ENCODE measurements at regions not wholly inside any gene's neighbourhood (a gene's known extent, or its start where the extent isn't known, plus 50 kb on each side); places are given as distances from the start of the nearest gene placed in this dataset.

DNA sequence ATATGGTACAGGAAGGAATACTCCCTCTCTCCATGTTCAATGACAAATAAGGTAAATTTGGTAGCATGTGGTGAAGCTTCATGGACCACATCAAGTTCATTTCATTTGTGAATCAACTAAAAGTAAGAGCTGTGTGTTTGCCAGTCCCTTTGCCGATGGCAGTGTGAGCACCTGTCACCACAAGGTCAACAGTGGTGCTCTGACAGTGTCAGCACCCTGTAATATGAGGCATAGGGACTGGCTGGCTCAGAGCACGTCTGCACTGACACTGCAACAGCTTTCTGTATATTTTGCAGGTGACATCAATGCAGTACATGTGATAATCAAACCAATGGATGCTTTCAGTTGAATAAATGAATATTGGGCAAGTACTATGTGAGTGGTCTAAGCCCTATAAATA lies 852.4 kb downstream of the TUSC7 start:
- TF ChIP-seq, protein P1, sequence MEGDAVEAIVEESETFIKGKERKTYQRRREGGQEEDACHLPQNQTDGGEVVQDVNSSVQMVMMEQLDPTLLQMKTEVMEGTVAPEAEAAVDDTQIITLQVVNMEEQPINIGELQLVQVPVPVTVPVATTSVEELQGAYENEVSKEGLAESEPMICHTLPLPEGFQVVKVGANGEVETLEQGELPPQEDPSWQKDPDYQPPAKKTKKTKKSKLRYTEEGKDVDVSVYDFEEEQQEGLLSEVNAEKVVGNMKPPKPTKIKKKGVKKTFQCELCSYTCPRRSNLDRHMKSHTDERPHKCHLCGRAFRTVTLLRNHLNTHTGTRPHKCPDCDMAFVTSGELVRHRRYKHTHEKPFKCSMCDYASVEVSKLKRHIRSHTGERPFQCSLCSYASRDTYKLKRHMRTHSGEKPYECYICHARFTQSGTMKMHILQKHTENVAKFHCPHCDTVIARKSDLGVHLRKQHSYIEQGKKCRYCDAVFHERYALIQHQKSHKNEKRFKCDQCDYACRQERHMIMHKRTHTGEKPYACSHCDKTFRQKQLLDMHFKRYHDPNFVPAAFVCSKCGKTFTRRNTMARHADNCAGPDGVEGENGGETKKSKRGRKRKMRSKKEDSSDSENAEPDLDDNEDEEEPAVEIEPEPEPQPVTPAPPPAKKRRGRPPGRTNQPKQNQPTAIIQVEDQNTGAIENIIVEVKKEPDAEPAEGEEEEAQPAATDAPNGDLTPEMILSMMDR (IDR thresholded peaks at IDR 0.05; ENCODE audit: borderline replicate concordance) = no peak
- Histone ChIP-seq H3K4me1 (no peaks in the 10 kb centered on the region), H3K27me3 (ENCODE audit: low read depth) (no peaks in the 10 kb centered on the region), H3K36me3 (no peaks in the 10 kb centered on the region), H3K27ac (replicated peaks) (no peak overlapping the region), H3K4me3 (no peak overlapping the region), H3K9me3 (replicated peaks) (peaks cover 4% of the 10 kb centered on the region)
- DNase-seq = no peak
- intact Hi-C loops (cut with micrococcal nuclease) = no loop called here

DNA sequence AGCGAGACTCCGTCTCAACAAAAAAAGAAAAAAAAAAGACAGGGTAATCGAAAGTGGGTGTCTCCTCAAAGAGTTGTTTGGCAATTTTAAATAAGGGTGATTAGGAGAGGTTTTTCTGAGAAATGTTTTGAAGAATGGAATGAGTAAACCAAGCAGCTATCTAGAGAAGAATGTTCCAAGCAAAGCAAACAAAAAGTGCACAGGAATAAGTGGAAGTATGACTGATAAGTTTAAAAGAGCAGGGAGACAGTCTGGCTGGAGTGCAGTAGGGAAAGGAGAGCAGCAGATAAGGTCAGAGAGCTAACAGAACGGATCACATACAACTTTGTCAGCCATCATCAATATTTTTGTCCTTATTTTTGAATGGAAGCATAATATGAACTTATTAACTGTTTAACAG lies 853.5 kb downstream of the TUSC7 start:
- no peak overlapping the region for H3K27ac ChIP-seq (replicated peaks)
- no peaks in the 10 kb centered on the region for H3K27me3 ChIP-seq (ENCODE audit: low read depth)
- TF ChIP-seq, protein P1 (IDR thresholded peaks at IDR 0.05; ENCODE audit: borderline replicate concordance) = no peak
- no peaks in the 10 kb centered on the region for H3K36me3 ChIP-seq
- H3K9me3 ChIP-seq (replicated peaks) = peaks cover 4% of the 10 kb centered on the region
- no peak overlapping the region for H3K4me3 ChIP-seq
- H3K4me1 ChIP-seq = no peaks in the 10 kb centered on the region
- intact Hi-C loops (cut with micrococcal nuclease) = no loop called here
- no peak for DNase-seq

DNA sequence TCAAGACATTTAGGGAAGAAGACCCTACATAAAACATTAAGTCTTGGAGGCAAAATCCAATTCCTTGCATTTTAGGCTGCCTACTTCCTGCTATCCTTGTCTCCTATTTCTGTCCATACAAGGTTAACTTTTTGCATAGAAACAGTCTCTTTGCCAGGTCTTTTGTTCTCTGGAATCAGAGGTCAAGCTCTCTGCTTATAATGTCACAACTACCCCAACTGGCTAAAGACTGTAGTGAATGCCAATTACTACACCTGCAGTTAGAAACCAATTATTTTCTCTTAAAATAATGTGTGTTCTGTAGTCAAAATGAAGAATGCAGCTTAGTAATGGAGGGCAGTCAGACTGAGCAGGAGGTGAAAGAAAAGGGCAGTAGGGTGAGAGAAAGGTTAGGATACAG lies 856.2 kb downstream of the TUSC7 start:
- TF ChIP-seq, protein P1 (IDR thresholded peaks at IDR 0.05; ENCODE audit: borderline replicate concordance) = no peak
- Histone ChIP-seq H3K27me3 (ENCODE audit: low read depth) (no peaks in the 10 kb centered on the region), H3K36me3 (no peaks in the 10 kb centered on the region), H3K4me1 (no peaks in the 10 kb centered on the region), H3K9me3 (replicated peaks) (no peaks in the 10 kb centered on the region), H3K27ac (replicated peaks) (no peak overlapping the region), H3K4me3 (no peak overlapping the region)
- DNase-seq = no peak
- intact Hi-C loops (cut with micrococcal nuclease) = no loop called here

DNA sequence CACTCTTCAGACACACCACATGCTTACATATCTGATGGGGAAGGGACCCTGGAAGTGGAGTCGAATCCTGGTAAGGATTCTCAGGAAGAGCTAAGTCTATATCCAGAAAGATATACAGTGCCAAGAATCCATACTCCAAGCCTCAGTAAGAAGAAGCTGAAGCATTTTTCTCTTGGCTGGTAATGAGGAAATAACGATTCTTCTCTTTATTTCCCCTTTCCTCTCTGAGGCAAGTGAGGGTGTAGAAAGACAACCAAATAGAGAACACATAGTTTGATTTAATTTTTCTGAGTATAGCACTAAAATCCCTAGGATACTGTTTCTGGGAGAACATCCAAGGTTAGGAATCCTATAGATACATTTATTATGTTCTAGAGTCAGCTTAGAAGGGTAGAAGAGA lies 857.3 kb downstream of the TUSC7 start:
- TF ChIP-seq, protein P1 (IDR thresholded peaks at IDR 0.05; ENCODE audit: borderline replicate concordance) = no peak
- H3K4me3 ChIP-seq = no peak overlapping the region
- no peaks in the 10 kb centered on the region for H3K27me3 ChIP-seq (ENCODE audit: low read depth)
- H3K27ac ChIP-seq (replicated peaks) = no peak overlapping the region
- intact Hi-C loops (cut with micrococcal nuclease) = no loop called here
- no peaks in the 10 kb centered on the region for H3K4me1 ChIP-seq
- no peaks in the 10 kb centered on the region for H3K9me3 ChIP-seq (replicated peaks)
- H3K36me3 ChIP-seq = no peaks in the 10 kb centered on the region
- no peak for DNase-seq

DNA sequence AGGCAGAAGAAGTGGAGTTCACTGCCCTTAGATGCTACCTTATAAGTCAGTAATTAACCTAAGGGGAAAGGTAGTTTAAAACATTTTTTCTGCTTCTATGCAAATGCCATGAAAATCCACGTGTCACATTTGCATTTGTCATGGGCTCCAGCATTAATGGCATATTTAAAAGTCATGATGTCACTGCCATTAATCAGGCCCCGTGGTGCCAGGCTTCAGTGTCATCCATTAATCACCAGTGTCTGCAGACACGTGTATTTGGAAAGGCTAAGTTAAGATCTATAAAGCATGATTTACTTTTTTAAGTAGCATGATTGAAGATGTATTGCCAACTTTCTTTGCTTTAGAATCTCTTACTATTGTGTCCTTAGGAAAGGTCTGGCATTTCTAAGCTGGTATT lies 857.8 kb downstream of the TUSC7 start:
- intact Hi-C loops (cut with micrococcal nuclease) = no loop called here
- DNase-seq = no peak
- Histone ChIP-seq H3K27ac (replicated peaks) (no peak overlapping the region), H3K36me3 (no peaks in the 10 kb centered on the region), H3K4me3 (no peak overlapping the region), H3K9me3 (replicated peaks) (no peaks in the 10 kb centered on the region), H3K27me3 (ENCODE audit: low read depth) (no peaks in the 10 kb centered on the region), H3K4me1 (no peaks in the 10 kb centered on the region)
- TF ChIP-seq, protein P1 (IDR thresholded peaks at IDR 0.05; ENCODE audit: borderline replicate concordance) = no peak

DNA sequence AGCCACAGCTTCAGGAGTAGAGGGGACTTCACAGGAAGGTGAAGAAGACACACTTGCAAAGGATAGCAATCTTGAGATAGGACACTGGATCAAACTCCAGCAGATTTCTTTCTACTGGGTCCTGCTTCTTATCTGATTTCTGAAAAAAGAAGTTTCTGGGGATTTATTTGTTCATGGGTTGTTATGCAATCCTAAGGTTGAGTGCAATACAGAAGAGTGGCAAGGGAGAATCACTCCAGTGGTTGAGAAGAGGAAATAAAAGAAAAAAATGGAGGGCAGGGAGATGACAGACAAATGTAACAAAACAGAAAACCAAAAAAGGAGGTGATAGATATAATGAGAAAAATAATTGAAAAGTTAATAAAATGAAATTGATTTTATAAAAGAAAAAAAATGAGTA lies 858.3 kb downstream of the TUSC7 start:
- intact Hi-C loops (cut with micrococcal nuclease) = no loop called here
- no peak for DNase-seq

More for the DNA sequence above, 858.3 kb downstream of the TUSC7 start:
- no peaks in the 10 kb centered on the region for H3K9me3 ChIP-seq (replicated peaks)
- no peaks in the 10 kb centered on the region for H3K27me3 ChIP-seq (ENCODE audit: low read depth)
- H3K27ac ChIP-seq (replicated peaks) = no peak overlapping the region
- TF ChIP-seq, protein P1 (IDR thresholded peaks at IDR 0.05; ENCODE audit: borderline replicate concordance) = no peak
- H3K4me3 ChIP-seq = no peak overlapping the region
- H3K4me1 ChIP-seq = no peaks in the 10 kb centered on the region
- no peaks in the 10 kb centered on the region for H3K36me3 ChIP-seq
